ENCODE measurements at regions not wholly inside any gene's neighbourhood (a gene's known extent, or its start where the extent isn't known, plus 50 kb on each side); places are given as distances from the start of the nearest gene placed in this dataset.

GRCh38 chr3:109642025-109642424 is 304.7 kb upstream of the DPPA4 start:
- TF ChIP-seq POLR2A (IDR thresholded peaks at IDR 0.05; ENCODE audit: low read depth, low read length) (no peak), TAF1 (IDR thresholded peaks at IDR 0.05; ENCODE audit: borderline replicate concordance, low read depth, low read length) (no peak), POLR2AphosphoS5 (IDR thresholded peaks at IDR 0.05; ENCODE audit: low read depth, low read length) (no peak)

Data from GM12892 (cell line).